ENCODE measurements at regions not wholly inside any gene's neighbourhood (a gene's known extent, or its start where the extent isn't known, plus 50 kb on each side); places are given as distances from the start of the nearest gene placed in this dataset.

GRCh38 chr11:31997955-31998354 lies 92.9 kb upstream of the RCN1 start:
- no peak for DNase-seq

- no peak for DNase-seq
Observed at GRCh38 chr11:31996159-31996881, 94.6 kb upstream of the RCN1 start.

GRCh38 chr11:31995525-31996094 lies 95.3 kb upstream of the RCN1 start:
- no peak for DNase-seq

- no peak for DNase-seq
Observed at GRCh38 chr11:31995032-31995431, 95.8 kb upstream of the RCN1 start.

- DNase-seq: no peak
Observed at GRCh38 chr11:31987118-31988005, 103.5 kb upstream of the RCN1 start.

- no peak for DNase-seq
Observed at GRCh38 chr11:31986201-31986889, 104.5 kb upstream of the RCN1 start.

GRCh38 chr11:31981457-31981856 lies 109.4 kb upstream of the RCN1 start:
- DNase-seq: no peak

- DNase-seq: no peak
Observed at GRCh38 chr11:31977343-31977742, 113.5 kb upstream of the RCN1 start.

GRCh38 chr11:31974366-31975136 lies 116.3 kb upstream of the RCN1 start:
- no peak for DNase-seq

GRCh38 chr11:31973172-31973571 lies 117.7 kb upstream of the RCN1 start:
- no peak for DNase-seq

GRCh38 chr11:31972623-31973022 lies 118.3 kb upstream of the RCN1 start:
- no peak for DNase-seq

- DNase-seq: no peak
Observed at GRCh38 chr11:31969359-31969702, 121.5 kb upstream of the RCN1 start.

- DNase-seq: no peak
Observed at GRCh38 chr11:31968461-31969358, 122.2 kb upstream of the RCN1 start.

GRCh38 chr11:31967404-31968130 lies 123.3 kb upstream of the RCN1 start:
- no peak for DNase-seq

GRCh38 chr11:31966846-31967245 lies 124.0 kb upstream of the RCN1 start:
- DNase-seq: no peak

- DNase-seq: no peak
Observed at GRCh38 chr11:31964181-31964580, 126.7 kb upstream of the RCN1 start.

- no peak for DNase-seq
Observed at GRCh38 chr11:31960126-31960525, 130.7 kb upstream of the RCN1 start.

- DNase-seq: no peak
Observed at GRCh38 chr11:31959716-31960115, 131.2 kb upstream of the RCN1 start.

- DNase-seq: peak; percentile 12 to 44
Observed at GRCh38 chr11:31958076-31958735, 132.7 kb upstream of the RCN1 start.

- no peak for DNase-seq
Observed at GRCh38 chr11:31957674-31958073, 133.2 kb upstream of the RCN1 start.
